ENCODE measurements at regions not wholly inside any gene's neighbourhood (a gene's known extent, or its start where the extent isn't known, plus 50 kb on each side); places are given as distances from the start of the nearest gene placed in this dataset.

DNA sequence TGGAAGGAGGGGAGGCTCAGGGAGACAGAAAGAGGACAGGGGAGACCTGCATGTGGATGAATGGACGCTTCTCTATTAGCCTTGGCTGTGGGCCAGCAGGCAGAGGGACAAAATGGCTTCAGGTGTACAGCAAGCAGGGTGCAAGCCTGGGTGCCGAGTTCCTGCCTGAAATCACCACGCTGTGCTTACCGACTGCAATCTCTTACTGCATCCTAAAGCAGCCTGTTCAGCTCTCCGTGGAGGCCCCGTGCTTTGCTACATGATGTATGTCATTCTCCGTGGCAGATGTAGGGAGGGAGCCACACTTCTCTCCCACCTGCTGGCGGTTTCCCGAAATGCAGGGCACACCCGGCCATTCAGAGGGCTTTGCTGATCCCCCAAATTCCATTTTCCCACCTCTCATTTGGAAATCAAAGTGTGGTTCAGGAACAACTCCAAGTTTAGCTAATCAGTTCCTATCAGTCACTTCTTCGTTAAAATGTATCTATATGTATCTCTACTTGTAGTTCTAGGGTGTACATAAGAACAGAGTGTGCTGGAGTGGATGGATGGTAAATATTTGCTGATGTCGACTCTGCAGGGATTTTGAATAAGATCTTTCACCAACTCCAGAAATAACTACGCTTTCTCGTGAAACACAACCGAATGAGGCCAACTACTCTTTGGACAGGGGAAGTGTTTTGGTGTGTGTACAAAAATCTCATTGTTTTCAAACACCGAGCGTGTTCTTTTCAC, 122.3 kb upstream of the BACE2 start:
- DNase-seq (ENCODE audit: low spot score): peak; percentile 55

DNA sequence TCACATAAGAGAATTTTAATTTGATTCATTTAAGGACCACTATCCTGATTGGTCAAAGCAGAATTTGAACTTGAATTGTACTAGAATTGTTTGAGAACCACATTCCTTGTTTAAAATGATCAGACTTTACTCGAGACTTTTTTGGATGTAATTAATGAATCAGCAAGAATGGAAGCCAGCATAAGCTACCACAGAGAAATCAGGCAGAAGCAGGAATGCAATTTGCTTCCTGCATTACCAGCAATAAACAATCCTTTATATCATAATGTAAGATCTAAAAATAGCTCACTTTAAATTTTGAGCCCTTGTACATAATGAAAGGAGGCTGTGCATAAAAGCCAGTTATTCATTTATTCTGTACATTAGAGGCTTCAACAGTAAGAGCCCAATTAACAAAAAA, 119.8 kb upstream of the BACE2 start:
- no peak for DNase-seq (ENCODE audit: low spot score)

DNA sequence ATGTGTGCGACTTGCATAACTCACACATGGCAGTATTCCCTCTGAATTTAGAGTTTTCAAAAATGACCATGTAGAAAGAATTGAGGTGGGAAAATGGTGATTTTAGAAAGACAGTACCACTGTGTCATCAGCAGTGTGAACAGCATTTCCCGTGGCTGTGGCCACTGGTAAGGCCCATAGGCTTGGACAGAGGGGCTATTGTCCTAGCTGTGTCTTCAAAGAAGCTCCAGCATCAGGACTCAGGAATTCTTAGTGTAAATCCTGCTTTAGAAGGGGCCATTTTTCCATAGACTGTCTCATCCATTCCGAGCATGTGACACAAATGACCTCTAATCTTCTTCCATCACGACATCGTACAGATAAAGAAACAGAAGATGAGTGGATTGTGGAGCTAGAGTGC, 119.3 kb upstream of the BACE2 start:
- no peak for DNase-seq (ENCODE audit: low spot score)

DNA sequence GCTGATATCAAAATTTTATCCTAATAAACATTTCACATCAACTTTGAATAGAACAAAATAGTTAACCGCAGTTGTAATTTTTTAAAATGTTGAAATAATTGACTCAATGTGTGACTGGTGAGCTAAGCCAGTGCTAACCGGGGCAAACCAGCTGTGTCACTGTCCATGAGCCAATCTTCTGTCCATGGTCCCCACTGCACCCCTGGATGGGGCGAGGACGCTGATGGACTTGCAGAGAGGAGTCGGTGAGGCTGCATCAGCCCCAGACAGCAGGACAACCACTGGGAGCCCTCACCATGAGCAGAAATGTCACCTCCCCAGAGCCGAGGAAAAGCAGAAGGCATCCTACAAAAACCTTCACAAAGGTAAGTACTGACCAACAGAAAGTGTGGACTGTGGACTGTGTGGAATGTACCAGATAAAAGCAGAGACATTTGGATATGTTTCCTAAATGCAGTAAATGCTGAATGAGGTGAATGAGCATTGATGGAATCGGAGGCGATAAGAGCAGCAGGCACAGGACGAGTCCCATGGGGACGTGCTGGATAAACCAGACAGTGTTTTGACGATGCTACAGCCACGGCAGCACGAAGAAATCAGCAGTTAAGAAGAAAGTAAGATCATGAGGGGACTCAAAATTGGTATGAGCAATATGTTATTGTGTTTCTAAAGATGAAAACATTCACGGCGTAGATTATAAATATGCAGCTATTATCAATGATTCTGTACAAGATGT, 115.0 kb upstream of the BACE2 start:
- DNase-seq (ENCODE audit: low spot score): no peak

DNA sequence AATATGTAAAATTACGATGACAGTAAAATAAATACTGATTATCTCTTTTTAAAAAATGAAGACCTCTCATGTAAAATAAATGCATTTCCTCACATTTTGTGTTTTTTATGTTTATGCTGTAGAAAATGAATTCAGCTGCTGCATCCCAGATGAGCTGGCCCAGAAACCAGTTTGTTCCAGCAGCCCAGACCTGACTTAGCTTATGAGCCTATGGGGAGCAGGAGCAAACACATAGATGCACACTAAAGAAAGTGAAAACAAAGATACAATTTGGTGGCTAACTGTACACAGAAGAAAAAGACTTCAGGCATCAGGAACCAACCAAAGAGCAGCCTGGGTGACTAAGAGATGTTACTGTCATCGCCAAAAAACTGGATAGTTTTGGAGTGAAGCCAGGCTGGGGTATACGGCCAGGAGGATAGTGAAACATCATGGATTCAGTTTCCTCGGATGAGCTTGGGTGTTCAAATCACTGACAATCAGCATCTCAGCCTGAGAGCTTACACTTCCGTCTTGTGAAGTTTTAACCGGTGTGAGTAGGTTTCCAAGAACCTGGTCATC, 113.9 kb upstream of the BACE2 start:
- DNase-seq (ENCODE audit: low spot score): no peak

DNA sequence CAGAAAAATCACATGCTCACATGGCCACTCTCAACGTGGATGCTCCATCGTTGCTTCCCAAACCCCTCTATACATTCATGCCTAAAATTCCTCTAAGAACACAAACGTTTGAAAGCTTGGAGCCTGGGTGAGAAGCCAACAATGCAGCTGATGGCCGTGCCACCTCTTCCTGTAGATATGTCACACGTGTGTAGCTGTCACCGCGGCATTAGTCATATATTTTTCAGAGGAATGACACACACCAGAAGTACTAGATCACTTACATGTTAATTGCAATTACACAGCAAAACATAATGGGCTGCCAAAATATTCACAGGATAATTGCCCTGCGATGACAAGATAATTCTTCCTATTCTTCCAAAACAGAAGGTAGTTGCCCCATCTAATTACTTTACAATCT, 112.7 kb upstream of the BACE2 start:
- DNase-seq (ENCODE audit: low spot score): no peak

DNA sequence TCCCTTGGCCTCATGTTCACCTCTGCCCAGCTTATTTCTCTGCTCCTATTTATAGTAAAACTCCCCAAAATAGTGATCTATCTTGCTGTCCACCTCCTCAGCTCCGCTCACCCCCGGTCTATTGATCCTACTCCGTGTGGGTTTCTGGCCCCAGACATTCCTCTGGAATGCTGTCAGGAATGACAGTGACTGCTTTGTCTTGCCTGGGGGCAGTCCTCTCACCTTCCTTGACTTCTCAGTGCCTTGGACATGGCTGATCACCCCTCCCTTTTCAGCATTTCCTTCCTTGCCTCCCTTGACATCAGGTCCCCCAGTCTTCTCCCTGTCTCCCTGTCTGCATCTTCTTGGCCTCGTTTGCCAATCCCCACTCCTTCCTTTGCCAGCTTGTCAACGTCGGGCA, 108.1 kb upstream of the BACE2 start:
- no peak for DNase-seq (ENCODE audit: low spot score)

DNA sequence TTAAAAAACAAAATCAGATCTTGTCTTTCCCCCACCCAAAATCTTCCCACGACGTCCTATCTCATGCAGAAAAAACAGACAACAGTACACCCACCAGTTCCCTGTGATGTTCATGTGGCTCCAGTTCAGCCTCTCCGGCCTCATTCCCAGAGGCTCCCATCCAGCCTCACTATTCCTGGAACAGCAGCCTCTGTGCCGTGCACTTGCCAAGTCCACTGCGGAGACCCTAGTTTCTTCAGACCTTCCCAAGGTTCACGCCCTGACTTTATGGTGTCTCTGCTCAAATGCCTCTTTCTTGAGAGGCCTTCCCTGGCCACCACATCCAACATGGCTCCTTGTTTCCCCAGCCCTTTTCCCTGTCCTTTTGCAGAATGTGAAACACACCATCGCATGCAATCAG, 106.3 kb upstream of the BACE2 start:
- DNase-seq (ENCODE audit: low spot score): no peak

DNA sequence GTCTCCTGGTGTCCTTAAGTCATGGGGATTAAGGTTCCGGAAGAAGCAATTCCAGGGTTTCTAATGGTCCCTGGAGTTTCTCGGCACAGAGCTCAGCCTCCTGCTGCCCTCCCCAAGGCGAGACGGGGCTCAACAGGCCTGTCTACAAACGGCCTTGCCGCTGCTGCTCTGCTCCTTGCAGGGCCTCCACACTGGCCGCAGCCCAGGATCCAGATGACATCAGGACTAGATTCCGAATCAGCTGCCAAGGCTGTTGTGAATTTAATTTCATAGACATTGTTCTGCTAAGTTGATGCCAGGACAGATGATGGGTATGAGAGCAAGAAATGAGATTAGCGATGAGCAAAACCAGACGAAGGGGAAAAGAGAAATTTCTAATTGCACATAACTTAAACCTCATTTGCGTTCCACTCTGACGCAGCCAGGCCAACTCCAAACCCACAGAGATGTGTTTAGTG, 103.6 kb upstream of the BACE2 start:
- DNase-seq (ENCODE audit: low spot score): no peak

DNA sequence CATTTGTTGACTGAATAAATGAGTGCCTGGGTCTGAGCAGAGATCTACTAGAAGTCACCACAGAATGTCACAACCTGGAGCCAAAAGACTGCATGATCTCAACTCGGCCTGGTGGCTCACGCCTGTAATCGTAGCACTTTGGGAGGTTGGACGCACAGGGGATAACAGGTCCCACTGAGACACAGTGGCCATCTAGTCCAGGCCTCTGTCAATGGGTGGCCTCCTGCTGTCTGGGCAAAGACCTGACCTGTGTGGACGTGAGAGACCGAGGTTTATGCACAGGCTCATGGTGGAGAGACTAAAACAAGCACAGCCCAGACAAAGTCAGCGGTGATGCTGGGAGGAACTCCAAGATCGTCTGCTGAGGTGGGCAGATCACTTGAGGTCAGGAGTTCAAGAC, 103.0 kb upstream of the BACE2 start:
- DNase-seq (ENCODE audit: low spot score): no peak

DNA sequence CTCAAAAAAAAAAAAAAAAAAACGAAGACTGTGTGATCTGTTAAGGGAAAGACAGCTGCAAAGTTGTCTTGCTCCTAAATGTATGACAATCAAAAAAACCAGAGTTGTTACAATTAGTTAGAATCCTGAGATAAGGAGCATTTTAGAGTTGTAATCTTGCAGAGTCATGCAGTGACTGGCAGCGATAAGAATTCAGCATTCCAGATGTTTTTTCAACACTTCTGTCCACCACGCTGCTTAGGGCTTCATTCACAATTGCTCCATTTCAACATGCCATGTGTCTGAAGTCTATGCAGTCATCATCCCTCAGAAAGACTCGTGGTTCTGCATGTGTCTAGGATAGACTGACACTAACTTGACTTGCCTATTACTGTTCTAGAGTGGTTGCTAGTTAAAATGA, 102.4 kb upstream of the BACE2 start:
- DNase-seq (ENCODE audit: low spot score): no peak

DNA sequence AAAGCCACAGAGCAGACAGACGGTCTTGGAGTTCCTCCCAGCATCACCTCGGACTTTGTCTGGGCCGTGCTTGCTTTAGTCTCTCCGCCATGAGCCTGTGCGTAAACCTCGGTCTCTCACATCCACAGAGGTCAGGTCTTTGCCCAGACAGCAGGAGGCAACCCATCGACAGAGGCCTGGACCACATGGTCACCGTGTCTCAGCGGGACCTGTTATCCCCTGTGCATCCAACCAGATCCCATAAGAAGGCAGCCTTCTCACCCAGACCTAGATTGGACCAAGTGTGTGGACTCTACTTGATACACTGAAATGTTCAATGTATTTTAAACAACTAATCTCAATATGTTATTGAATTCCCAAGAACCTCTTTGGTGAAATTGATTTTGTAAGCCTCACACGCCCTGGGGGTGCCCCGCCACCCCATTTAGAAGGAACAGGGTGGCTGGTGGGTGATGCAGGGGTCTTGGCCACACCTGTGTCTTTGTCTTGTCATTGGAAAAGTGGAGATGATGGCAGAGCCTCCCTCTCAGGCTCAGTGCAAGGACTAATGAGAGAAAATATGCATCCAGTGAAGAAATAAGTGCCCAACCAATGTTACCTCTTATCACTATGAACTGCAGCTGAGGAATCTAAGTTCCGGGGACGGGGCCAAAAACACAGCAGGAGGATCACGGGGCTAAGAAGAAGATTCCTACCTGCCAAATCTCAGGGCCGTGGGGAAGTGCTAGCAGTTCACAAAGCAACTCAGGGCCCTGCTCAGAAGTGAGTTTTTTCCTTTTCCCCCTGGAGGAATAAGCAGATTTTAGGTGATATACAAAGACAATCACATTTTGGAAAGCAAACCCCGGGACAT, 101.6 kb upstream of the BACE2 start:
- no peak for DNase-seq (ENCODE audit: low spot score)

DNA sequence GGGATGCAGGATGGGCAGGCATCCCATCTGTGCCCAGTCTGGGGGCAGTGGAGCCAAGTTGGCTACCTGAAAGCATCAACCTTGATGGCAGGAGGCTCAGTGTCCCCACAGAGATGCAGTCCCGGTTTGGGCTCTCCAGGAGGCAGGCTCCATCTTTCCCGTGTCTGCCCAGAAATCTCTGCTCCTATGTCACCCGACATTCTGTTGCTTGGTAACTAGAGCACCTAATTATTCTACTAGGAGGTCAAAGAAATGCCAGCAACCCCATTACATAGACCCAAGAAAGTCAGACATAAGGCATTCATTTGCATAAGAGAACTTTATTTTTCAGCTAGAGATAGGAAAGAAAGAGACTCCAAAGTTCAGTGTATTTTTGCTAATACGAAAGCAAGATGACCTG, 100.3 kb upstream of the BACE2 start:
- no peak for DNase-seq (ENCODE audit: low spot score)

DNA sequence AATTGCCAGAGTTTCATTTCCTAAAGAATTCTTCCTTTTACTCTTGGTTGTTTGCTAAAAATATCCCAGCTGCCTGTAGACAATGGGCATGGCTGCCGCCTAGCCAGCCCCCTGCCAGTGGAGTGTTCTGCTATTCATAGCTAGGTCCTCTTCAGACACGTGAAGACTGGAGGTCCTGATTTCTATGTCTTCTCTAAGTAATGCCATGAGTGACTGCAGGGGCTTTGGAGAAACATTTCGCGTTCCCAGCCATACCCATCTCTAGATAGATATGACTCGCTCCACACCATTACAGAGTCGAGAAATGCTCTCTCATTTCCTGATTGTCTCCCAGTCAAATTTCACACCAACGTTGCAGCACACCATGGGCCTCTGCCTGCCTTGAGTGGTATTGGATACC, 99.5 kb upstream of the BACE2 start:
- DNase-seq (ENCODE audit: low spot score): no peak

DNA sequence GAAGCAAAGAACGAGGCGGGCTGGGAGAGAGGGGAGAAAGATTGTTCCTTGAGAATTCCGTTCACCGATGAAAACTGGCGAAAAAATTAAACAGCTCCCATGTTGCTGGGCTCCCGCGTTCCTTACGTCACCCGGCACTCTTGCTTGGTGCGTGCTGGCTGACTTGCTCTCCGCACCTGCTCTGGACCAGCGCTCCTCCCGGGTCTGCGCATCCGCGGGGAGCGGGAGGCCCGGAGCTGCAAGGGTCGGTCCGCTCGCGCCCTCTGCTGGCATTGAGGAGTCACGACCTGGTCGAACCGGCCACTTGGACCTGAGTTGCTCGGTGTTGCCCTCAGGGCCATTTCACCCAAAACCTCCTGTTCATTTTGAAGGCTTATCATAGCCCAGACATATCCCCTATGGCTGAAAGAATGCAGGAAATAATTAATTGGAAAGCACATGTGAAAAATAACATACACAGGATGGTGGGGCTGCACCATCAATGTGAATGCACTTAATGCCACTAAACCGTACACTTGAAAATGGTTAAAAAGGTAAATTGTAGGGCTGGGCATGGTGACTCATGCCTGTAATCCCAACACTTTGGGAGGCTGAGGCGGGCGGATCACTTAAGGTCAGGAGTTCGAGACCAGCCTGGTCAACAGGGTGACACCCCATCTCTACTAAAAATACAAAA, 98.9 kb upstream of the BACE2 start:
- DNase-seq (ENCODE audit: low spot score): peak; percentile 90

DNA sequence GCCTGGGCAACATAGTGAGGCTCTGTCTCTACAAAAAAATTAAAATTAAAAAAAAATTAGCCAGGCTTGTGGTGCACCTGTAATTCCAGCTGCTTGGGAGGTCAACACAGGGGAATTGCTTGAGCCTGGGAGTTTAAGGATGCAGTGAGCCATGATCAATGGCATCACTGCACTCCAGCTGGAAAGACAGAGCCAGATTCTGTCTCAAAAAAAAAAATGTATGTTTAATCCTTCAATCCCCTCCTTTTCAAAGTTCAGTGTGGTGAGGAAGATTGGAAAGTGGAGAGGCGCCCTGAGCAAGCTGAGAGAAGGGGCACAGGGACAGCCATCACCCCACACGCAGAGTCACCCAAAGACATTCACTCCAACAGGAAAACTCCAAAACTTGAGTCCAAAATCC, 97.7 kb upstream of the BACE2 start:
- DNase-seq (ENCODE audit: low spot score): no peak

DNA sequence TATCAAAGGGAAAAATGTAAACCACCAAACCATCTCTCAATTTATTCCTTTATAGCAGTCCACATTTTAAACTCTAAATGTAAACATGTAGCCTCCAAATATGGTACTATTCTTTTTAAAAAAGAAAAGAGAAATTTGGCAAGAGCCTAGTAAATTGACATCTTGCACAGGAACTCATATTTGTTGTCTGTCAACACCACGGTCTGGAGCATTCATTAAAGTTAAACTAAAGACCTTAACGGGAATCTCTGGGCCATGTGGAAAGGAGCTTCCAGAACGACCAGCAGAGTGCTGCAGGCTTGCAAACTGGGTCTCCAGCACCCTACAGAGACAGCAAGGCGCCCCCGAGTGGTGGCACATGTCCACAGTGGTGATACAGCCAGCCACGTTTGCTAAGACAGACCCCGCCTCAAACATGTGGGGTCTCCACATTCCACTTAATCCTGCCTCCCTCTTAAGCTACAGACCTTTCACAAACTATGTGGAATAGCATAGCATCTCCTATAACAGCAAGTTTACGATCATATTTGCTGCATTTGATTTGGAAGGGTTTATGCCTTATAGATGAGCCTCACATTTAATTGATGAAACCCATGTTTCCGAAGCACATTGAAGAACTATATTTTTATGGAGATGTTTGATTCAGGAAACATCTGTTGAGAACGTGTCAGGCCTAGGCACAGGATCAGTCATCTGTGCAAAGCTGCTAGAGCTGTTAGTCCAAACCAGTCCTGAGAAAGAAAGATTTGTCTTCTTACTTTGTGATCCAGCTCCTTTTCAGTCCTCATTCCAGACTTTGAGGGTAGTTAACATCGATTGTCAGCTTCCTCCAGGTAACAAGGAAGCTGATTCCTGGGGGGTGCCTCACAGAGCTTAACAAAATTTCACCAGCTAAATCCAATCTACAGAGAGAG, 96.4 kb upstream of the BACE2 start:
- DNase-seq (ENCODE audit: low spot score): peak; percentile 42

DNA sequence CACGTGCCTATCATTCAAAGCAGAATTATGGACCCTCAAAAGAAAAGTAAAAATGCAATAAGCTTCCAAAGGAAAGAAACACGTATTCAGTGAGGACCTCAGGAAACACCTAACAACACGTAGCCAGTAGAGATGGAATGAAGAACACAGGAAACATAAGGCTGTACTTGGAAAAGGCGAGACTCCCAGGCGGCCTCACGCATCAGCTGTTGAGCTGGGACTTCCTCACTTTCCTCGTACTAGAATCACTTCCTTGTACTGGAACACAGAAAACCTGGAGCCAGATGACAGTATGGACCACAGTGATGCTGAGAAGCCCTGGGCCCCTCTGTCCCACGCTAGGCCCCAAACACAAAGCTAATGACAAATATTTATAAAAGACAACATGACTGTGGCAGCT, 94.4 kb upstream of the BACE2 start:
- no peak for DNase-seq (ENCODE audit: low spot score)

DNA sequence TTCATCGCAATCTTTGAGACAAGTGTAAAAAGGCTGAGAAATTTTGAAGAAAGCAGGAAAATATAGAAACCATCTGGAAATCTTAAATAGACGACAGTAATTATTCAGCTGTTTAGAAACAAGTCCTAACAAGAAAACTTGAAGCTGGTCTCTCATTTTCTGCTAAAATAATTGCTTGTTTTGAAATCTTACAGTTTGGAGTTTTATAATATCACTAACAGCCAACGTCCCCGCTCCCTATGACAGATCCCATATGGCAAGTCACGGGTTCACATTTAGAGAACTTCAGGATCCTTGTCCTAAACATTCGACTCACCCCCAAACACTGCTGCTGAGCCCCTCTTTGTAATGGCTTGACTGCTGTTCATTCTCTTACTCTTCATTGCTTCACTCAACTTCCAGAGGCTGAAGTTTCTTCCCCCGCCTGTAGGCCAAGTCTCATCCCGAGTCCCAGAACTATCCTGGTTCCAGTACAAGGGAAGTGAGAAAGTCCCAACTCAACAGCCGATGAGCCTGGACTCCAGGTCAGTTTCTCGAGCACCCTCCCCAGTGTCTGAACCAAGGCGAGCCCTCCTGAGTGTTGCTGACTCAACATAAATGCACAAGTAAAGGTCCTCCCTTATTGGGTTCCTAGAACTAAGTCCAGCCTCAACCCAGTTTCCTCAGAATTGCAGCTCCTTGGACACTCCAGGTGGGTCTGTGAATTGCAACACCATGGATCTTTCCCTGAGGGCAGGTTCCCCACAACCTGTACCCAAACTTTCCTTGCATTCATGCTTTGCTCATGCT, 93.4 kb upstream of the BACE2 start:
- DNase-seq (ENCODE audit: low spot score): no peak

DNA sequence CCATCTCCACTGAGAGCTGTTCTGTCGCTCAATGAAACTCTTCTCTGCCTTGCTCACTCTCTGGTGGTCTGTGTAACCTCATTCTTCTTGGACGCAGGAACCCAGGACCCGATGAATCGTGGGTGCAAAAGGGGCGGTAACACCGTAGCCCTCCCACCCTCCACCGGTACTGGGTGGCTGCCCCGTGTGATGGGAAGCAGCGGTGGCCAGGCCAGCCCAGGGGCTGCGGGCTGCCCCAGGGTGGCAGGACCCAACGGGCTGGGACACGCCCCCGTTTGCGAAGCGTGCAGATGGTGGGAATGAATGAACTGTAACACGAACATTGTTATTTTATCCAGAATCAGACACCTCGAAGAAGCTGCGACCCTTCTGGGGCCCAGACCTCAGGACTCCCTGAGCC, 92.3 kb upstream of the BACE2 start:
- no peak for DNase-seq (ENCODE audit: low spot score)

All from iPS-NIHi11 (cell line).